Activated naive CD4-positive, alpha-beta T cell (primary cell): ENCODE measurements at regions not wholly inside any gene's neighbourhood (a gene's known extent, or its start where the extent isn't known, plus 50 kb on each side); places are given as distances from the start of the nearest gene placed in this dataset.

Source experiments
- DNase-seq, 4 experiments: peaks; one replicate each; lab custom pipeline; 2025; lab: John Stamatoyannopoulos, UW

GRCh38 chr5:5558102-5558501 lies 135.6 kb downstream of the ICE1 start:
- DNase-seq = no peak

GRCh38 chr5:5551499-5551898 lies 129.0 kb downstream of the ICE1 start:
- DNase-seq = no peak

- DNase-seq = no peak
Measured at GRCh38 chr5:5546408-5546807, 123.9 kb downstream of the ICE1 start.

DNA sequence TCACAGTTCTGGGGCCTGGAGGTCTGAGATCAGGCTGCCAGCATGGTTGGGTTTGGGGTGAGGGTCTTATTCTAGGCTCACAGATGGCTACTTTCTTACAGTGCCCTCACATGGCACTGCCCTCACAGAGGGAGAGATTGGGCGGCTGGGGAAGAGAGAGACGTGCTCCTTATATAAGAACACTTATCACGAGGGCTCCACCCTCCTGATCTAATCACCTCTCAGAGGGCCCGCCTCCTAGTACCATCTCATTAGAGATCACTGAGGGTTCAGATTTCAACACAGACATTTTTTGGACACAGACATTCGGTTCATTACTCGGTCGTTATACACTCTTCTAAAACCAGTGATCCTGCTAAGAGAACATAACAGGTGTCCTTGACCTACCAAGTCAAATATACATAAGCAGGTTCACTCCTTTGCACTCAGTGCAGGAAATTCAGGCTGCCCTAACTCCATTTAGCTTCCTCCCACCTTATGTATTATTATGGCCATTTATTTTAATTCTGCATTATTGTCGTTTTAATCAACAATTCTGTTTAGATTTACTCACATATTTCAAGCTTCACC lies 121.7 kb downstream of the ICE1 start:
- no peak for DNase-seq

DNA sequence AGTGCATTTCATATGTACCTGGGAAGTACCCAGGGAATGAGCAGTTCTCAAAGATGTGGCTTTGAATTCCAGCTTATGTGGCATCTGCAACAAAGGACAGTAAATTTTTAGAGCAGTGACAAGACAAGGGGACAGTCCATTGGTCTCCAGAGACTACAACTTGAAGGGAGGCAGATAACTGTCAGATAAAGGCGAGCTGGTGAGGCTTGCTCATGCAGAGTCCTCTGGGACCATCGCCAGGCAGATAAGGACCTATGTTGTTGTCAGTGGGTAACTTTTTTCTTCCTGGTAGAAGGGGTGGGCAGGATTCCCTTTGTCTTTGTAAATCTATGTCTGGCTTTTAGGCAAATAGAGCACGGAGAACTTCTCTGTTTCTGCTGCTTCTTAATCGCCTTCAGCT lies 120.2 kb downstream of the ICE1 start:
- DNase-seq = no peak

GRCh38 chr5:5540065-5540464 lies 117.6 kb downstream of the ICE1 start:
- DNase-seq = no peak
